DND-41 (cell line): ENCODE measurements at regions not wholly inside any gene's neighbourhood (a gene's known extent, or its start where the extent isn't known, plus 50 kb on each side); places are given as distances from the start of the nearest gene placed in this dataset.

Experiments used
- EZH2 ChIP-seq: IDR thresholded peaks from 3 replicates; pipeline ENCODE4 v1.6.1; 2012; ENCODE audit warnings: borderline replicate concordance, low read depth, mild to moderate bottlenecking, moderate library complexity, low read length, inconsistent platforms; ENCODE audit not compliant: severe bottlenecking
- TF ChIP-seq, protein P1 (sequence below): IDR thresholded peaks from 2 replicates; pipeline ENCODE4 v1.5.1; 2012; ENCODE audit warnings: borderline replicate concordance, low read length, moderate library complexity, mild to moderate bottlenecking; ENCODE audit not compliant: poor library complexity, severe bottlenecking; ENCODE audit errors: extremely low read depth

DNA sequence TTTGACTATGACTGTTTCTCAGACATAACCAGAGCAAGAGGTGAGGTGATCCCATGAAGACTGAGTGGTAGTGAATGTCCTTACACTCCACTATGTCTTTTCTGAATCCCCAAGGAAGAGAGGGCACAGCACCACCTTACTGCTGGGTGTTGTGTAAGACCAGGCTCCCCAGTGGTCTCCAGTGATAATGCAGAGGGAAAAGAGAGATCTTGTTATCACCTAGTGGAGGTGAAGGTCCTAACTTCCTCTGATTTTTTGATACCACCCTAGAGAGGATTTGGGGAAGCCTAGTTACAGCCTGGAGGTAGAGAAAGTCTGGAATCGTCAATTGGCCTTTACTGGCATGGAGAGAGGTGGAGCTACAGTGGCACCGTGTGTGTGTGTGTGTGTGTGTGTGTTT is 288.0 kb upstream of the BCHE start:
- TF ChIP-seq, protein P1, sequence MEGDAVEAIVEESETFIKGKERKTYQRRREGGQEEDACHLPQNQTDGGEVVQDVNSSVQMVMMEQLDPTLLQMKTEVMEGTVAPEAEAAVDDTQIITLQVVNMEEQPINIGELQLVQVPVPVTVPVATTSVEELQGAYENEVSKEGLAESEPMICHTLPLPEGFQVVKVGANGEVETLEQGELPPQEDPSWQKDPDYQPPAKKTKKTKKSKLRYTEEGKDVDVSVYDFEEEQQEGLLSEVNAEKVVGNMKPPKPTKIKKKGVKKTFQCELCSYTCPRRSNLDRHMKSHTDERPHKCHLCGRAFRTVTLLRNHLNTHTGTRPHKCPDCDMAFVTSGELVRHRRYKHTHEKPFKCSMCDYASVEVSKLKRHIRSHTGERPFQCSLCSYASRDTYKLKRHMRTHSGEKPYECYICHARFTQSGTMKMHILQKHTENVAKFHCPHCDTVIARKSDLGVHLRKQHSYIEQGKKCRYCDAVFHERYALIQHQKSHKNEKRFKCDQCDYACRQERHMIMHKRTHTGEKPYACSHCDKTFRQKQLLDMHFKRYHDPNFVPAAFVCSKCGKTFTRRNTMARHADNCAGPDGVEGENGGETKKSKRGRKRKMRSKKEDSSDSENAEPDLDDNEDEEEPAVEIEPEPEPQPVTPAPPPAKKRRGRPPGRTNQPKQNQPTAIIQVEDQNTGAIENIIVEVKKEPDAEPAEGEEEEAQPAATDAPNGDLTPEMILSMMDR, result no peak
- TF ChIP-seq EZH2, result no peak
